ENCODE measurements at regions not wholly inside any gene's neighbourhood (a gene's known extent, or its start where the extent isn't known, plus 50 kb on each side); places are given as distances from the start of the nearest gene placed in this dataset.

DNA sequence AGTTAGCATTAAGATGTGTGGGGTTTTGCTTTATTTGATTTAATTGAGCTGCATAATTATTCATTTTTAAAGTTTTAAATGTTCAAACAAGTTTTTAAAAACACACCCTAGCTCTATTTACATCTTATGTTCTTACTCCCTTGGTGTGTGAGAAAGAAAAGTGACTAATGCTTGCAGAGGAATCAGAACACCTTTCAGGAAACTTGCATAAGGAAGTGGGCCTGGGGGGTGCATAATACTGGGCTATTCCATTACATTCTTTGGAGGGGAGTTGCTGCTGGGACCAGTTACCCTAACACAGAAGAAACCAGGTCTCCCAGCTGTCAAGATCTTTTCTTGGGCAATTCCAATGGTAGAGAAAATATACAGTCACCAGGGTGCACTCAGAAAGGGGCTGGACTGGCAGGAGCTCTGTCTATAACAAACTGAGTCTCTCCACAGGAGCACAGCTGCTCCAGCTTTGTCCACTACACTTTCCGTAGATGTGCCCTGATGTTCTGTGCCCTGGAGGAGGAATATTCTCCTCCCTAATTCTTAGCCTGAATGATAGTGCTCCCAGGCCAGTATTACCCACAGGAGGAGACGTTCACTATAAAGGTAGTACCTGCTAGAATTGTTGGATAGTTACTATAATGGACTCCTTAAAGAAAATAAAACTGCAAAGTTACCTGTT lies 304.2 kb downstream of the CDC14C start:
- H3K9me3 ChIP-seq = no peaks in the 10 kb centered on the region
- H3K4me1 ChIP-seq (ENCODE audit: insufficient read depth) = no peaks in the 10 kb centered on the region
- 63 to 75% (median 68%) methylated on average over 2 of the region's 2 CpGs for WGBS, 3 donors
- no peak overlapping the region for H3K27ac ChIP-seq
- no peaks in the 10 kb centered on the region for H3K27me3 ChIP-seq
- H3K4me3 ChIP-seq = no peak overlapping the region
- intact Hi-C loops (cut with DNase I) = no loop called here
- no peak for TF ChIP-seq CTCF (IDR thresholded peaks at IDR 0.05)
- no peak for TF ChIP-seq POLR2A (IDR thresholded peaks at IDR 0.05)
- no peak for TF ChIP-seq EP300 (IDR thresholded peaks at IDR 0.05)
- no peaks in the 10 kb centered on the region for H3K36me3 ChIP-seq
- DNase-seq = no peak

GRCh38 chr7:49229246-49229645 lies 304.9 kb downstream of the CDC14C start:
- no peak overlapping the region for H3K4me3 ChIP-seq
- H3K27me3 ChIP-seq = no peaks in the 10 kb centered on the region
- no peak overlapping the region for H3K27ac ChIP-seq
- no peaks in the 10 kb centered on the region for H3K9me3 ChIP-seq
- intact Hi-C loops (cut with DNase I) = no loop called here
- no peak for DNase-seq
- H3K4me1 ChIP-seq (ENCODE audit: insufficient read depth) = no peaks in the 10 kb centered on the region
- WGBS, 3 donors = 79 to 84% (median 83%) methylated on average over 6 of the region's 6 CpGs
- TF ChIP-seq EP300 (IDR thresholded peaks at IDR 0.05) (no peak), POLR2A (IDR thresholded peaks at IDR 0.05) (no peak), CTCF (IDR thresholded peaks at IDR 0.05) (no peak)
- H3K36me3 ChIP-seq = no peaks in the 10 kb centered on the region

DNA sequence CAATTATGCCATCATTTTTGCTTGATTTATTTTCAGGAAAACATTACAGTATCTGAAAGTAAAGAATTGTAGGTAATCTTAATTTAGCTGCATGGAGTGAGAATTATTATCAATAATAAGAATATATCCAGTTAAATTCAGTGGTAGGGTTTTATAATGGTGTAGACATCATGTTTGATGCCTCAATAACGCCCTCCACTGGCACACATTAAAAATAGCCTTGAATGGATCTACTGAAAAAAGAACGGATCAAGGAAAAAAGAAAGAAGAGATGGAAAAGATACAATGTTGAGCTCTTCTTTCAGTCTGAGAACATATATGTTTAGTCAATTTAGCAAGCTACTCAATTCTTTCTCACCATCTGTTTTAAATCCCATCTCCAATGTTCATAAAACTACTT lies 319.2 kb downstream of the CDC14C start:
- intact Hi-C loops (cut with DNase I) = no loop called here
- DNase-seq = no peak
- no peak overlapping the region for H3K4me3 ChIP-seq
- no peak for TF ChIP-seq POLR2A (IDR thresholded peaks at IDR 0.05)
- TF ChIP-seq EP300 (IDR thresholded peaks at IDR 0.05) = no peak
- no peak for TF ChIP-seq CTCF (IDR thresholded peaks at IDR 0.05)
- H3K27ac ChIP-seq = no peak overlapping the region
- no peaks in the 10 kb centered on the region for H3K27me3 ChIP-seq
- 44 to 50% (median 49%) methylated on average over 2 of the region's 2 CpGs for WGBS, 3 donors
- H3K4me1 ChIP-seq (ENCODE audit: insufficient read depth) = no peaks in the 10 kb centered on the region
- no peaks in the 10 kb centered on the region for H3K36me3 ChIP-seq
- no peaks in the 10 kb centered on the region for H3K9me3 ChIP-seq

- H3K27me3 ChIP-seq = no peaks in the 10 kb centered on the region
- WGBS, 3 donors = 10 to 21% (median 14%) methylated on average over 1 of the region's 1 CpG
- no peak for TF ChIP-seq CTCF (IDR thresholded peaks at IDR 0.05)
- TF ChIP-seq POLR2A (IDR thresholded peaks at IDR 0.05) = no peak
- no peak for TF ChIP-seq EP300 (IDR thresholded peaks at IDR 0.05)
- no peak overlapping the region for H3K27ac ChIP-seq
- H3K36me3 ChIP-seq = no peaks in the 10 kb centered on the region
- H3K4me1 ChIP-seq (ENCODE audit: insufficient read depth) = no peaks in the 10 kb centered on the region
- DNase-seq = no peak
- intact Hi-C loops (cut with DNase I) = no loop called here
- no peak overlapping the region for H3K4me3 ChIP-seq
- no peaks in the 10 kb centered on the region for H3K9me3 ChIP-seq
These were observed 320.2 kb downstream of the CDC14C start for GRCh38 chr7:49244543-49244942.
